Astrocyte (in vitro differentiated cells and primary cell): ENCODE measurements at regions not wholly inside any gene's neighbourhood (a gene's known extent, or its start where the extent isn't known, plus 50 kb on each side); places are given as distances from the start of the nearest gene placed in this dataset.

ENCODE experiments used
- DNase-seq: peaks from one replicate; pipeline ENCODE4 v3.0.0-alpha.2; 2010; ENCODE audit warnings: low read depth
- FAIRE-seq: peaks from 2 replicates; lab custom pipeline; 2011; peaks lifted over from hg19 to GRCh38; lab: Jason Lieb, UNC
- H2AFZ ChIP-seq: 2 replicates; pipeline ENCODE4 v1.6.0; 2012; ENCODE audit warnings: low read depth, low read length, inconsistent platforms
- H3K27ac ChIP-seq: 2 replicates; pipeline ENCODE4 v1.5.1; 2011; ENCODE audit warnings: low read depth, low read length, inconsistent platforms
- H3K27me3 ChIP-seq: 2 replicates; pipeline ENCODE4 v1.6.0; 2011; ENCODE audit warnings: low read length, inconsistent platforms; ENCODE audit not compliant: insufficient read depth
- H3K36me3 ChIP-seq: 2 replicates; pipeline ENCODE4 v1.5.1; 2011; ENCODE audit warnings: low read length, inconsistent platforms; ENCODE audit not compliant: insufficient read depth
- H3K4me1 ChIP-seq: 2 replicates; pipeline ENCODE4 v1.5.1; 2011; ENCODE audit warnings: low read length, inconsistent platforms; ENCODE audit not compliant: insufficient read depth
- H3K4me2 ChIP-seq: 2 replicates; pipeline ENCODE4 v1.6.0; 2012; ENCODE audit warnings: low read length, inconsistent platforms
- H3K4me3 ChIP-seq: 2 replicates; pipeline ENCODE4 v1.5.1; 2011; ENCODE audit warnings: low read depth, mild to moderate bottlenecking, low read length, inconsistent platforms; ENCODE audit not compliant: insufficient read depth
- H3K79me2 ChIP-seq: 2 replicates; pipeline ENCODE4 v1.6.0; 2012; ENCODE audit warnings: mild to moderate bottlenecking, low read length, inconsistent platforms; ENCODE audit not compliant: insufficient read depth
- H3K9ac ChIP-seq: 2 replicates; pipeline ENCODE4 v1.6.0; 2012; ENCODE audit warnings: mild to moderate bottlenecking, low read length, inconsistent platforms
- H3K9me3 ChIP-seq: 2 replicates; pipeline ENCODE4 v1.5.1; 2012; ENCODE audit warnings: low read depth, mild to moderate bottlenecking, low read length, inconsistent platforms; ENCODE audit not compliant: insufficient read depth
- H4K20me1 ChIP-seq: 2 replicates; pipeline ENCODE4 v1.6.0; 2012; ENCODE audit warnings: low read length, inconsistent platforms; ENCODE audit not compliant: insufficient read depth
- H3K27ac Mint-ChIP-seq: one replicate; pipeline ENCODE4 v1.8.0; 2021; ENCODE audit warnings: mild to moderate bottlenecking, mixed read lengths; ENCODE audit not compliant: unreplicated experiment
- H3K27me3 Mint-ChIP-seq: one replicate; pipeline ENCODE4 v1.8.0; 2021; ENCODE audit warnings: low read depth, mixed read lengths; ENCODE audit not compliant: unreplicated experiment
- H3K36me3 Mint-ChIP-seq: one replicate; pipeline ENCODE4 v1.8.0; 2021; ENCODE audit warnings: low read depth, mixed read lengths; ENCODE audit not compliant: unreplicated experiment
- H3K4me1 Mint-ChIP-seq: one replicate; pipeline ENCODE4 v1.8.0; 2021; ENCODE audit warnings: low read depth, mixed read lengths; ENCODE audit not compliant: unreplicated experiment
- H3K4me3 Mint-ChIP-seq: one replicate; pipeline ENCODE4 v1.8.0; 2021; ENCODE audit warnings: mild to moderate bottlenecking, moderate library complexity, mixed read lengths; ENCODE audit not compliant: unreplicated experiment
- H3K9me3 Mint-ChIP-seq: one replicate; pipeline ENCODE4 v1.8.0; 2021; ENCODE audit warnings: mild to moderate bottlenecking, mixed read lengths; ENCODE audit not compliant: unreplicated experiment
- EZH2 ChIP-seq: IDR thresholded peaks from 2 replicates; pipeline ENCODE4 v1.6.1; 2012; ENCODE audit warnings: mild to moderate bottlenecking, low read length, inconsistent platforms; ENCODE audit not compliant: insufficient read depth
- TF ChIP-seq, protein P1 (sequence below): IDR thresholded peaks from 2 replicates; pipeline ENCODE4 v1.5.1; 2011; ENCODE audit warnings: low read depth, mild to moderate bottlenecking, inconsistent platforms, low read length, moderate library complexity; ENCODE audit not compliant: insufficient read depth

DNA sequence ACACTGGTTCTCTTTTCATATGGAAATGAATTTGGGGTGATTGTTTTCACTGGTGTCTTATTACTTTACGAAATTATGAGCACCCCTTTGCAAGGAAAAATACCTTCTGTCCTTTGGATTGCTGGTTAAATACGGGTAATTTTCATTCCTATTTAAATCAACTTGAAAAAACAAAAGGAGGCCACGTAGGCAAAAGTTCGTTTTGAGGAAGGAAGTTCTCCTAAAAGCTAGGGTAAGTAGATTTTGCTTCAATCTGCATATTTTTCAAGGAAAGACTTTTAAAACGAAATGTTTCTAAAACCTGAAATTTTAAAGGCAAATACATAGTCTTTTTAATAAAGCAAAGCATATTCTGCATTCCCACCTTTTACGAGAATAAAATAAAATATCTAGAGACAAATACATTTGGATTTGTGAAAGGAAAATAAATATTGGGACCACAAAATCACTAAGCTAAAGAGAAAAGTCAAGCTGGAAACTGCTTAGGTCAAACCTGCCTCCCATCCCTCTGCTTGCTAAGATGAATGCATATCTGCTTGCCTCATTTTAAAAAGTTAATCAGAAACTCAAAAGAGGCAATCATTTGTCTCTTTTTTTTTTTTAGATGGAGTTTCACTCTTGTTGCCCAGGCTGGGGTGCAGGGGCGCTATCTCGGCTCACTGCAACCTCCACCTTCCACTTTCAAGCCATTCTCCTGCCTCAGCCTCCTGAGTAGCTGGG is 70.9 kb upstream of the ETS2 start:
- FAIRE-seq, result no peak
- Histone ChIP-seq H3K79me2 (no peaks in the 10 kb centered on the region), H3K36me3 (no peaks in the 10 kb centered on the region), H3K4me1 (peaks cover 5% of the 10 kb centered on the region), H3K9me3 (no peaks in the 10 kb centered on the region), H3K27ac (no peak overlapping the region), H3K9ac (peak overlapping the region; percentile 66), H3K27me3 (no peaks in the 10 kb centered on the region), H4K20me1 (no peaks in the 10 kb centered on the region), H3K4me3 (peak overlapping the region; percentile 52), H2AFZ (peak overlapping the region; percentile 80), H3K4me2 (peak overlapping the region; percentile 91)
- Mint-ChIP-seq H3K27ac (peak overlapping the region; percentile 58), H3K27me3 (peaks cover 2% of the 10 kb centered on the region), H3K9me3 (peaks cover 3% of the 10 kb centered on the region), H3K4me1 (peaks cover 14% of the 10 kb centered on the region), H3K36me3 (no peaks in the 10 kb centered on the region), H3K4me3 (peak overlapping the region; percentile 80)
- DNase-seq, result no peak
- TF ChIP-seq, protein P1, sequence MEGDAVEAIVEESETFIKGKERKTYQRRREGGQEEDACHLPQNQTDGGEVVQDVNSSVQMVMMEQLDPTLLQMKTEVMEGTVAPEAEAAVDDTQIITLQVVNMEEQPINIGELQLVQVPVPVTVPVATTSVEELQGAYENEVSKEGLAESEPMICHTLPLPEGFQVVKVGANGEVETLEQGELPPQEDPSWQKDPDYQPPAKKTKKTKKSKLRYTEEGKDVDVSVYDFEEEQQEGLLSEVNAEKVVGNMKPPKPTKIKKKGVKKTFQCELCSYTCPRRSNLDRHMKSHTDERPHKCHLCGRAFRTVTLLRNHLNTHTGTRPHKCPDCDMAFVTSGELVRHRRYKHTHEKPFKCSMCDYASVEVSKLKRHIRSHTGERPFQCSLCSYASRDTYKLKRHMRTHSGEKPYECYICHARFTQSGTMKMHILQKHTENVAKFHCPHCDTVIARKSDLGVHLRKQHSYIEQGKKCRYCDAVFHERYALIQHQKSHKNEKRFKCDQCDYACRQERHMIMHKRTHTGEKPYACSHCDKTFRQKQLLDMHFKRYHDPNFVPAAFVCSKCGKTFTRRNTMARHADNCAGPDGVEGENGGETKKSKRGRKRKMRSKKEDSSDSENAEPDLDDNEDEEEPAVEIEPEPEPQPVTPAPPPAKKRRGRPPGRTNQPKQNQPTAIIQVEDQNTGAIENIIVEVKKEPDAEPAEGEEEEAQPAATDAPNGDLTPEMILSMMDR, result no peak
- TF ChIP-seq EZH2, result no peak

DNA sequence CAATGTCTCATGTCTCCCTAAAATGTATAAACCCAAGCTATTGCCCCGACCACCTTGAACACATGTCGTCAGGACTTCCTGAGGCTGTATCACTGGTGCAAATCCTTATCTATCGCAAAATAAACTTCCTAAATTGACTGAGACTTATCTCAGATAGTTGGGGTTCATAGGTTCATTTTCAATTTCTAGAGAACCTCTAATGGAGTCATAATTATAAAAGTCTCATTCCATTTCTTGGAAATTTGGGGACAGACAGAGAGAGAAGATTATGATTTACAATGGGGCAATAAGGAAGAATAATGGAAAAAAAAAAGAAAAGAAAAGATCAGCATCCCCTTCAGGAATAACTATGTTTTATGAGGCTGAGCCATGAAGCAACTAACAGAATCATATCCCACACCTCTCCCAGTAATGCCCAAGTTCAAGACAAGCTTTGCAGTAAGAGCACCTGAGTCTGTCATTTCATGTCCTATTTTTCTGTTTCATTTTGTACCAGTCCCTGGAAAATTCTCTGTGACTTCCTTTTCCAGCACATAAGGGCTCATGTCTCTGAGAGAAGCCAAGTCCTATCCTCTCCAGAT is 70.0 kb upstream of the ETS2 start:
- TF ChIP-seq, protein P1, result no peak
- no peak for TF ChIP-seq EZH2
- Mint-ChIP-seq H3K27ac (peak overlapping the region; percentile 8), H3K9me3 (peaks cover 3% of the 10 kb centered on the region)

DNA sequence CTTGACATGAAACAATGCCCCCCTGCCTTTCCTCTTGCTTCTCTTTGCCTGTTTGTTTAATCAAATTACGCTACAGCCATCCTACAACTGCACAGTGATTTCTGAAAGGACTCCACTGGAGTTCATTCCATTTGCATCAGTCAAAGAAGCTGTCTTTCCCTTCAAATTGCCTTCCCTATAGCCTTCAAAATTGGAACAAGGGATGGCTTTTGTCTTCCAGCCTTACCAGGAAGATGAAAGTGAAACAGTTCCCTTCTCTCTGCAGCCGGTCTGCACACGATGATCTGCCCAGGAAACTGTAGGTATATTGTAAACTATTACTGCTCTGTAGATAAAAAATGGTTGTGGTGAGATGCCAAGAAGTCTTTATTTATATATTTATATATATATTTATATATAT is 65.6 kb upstream of the ETS2 start:
- Mint-ChIP-seq H3K36me3 (no peaks in the 10 kb centered on the region), H3K27ac (peak overlapping the region; percentile 64), H3K4me1 (peaks cover 16% of the 10 kb centered on the region), H3K9me3 (peaks cover 9% of the 10 kb centered on the region), H3K27me3 (no peaks in the 10 kb centered on the region), H3K4me3 (no peak overlapping the region)
- H3K9me3 ChIP-seq, result no peaks in the 10 kb centered on the region
- H3K27ac ChIP-seq, result no peak overlapping the region
- H3K79me2 ChIP-seq, result no peaks in the 10 kb centered on the region
- no peak for DNase-seq
- FAIRE-seq, result no peak
- TF ChIP-seq EZH2, result no peak
- TF ChIP-seq, protein P1, result no peak
- H3K9ac ChIP-seq, result no peak overlapping the region
- no peaks in the 10 kb centered on the region for H4K20me1 ChIP-seq
- H2AFZ ChIP-seq, result peak overlapping the region; percentile 44
- no peaks in the 10 kb centered on the region for H3K27me3 ChIP-seq
- H3K36me3 ChIP-seq, result no peaks in the 10 kb centered on the region
- no peaks in the 10 kb centered on the region for H3K4me1 ChIP-seq
- H3K4me3 ChIP-seq, result no peak overlapping the region
- H3K4me2 ChIP-seq, result peak overlapping the region; percentile 65

More for the DNA sequence above, 70.0 kb upstream of the ETS2 start:
- H3K36me3 Mint-ChIP-seq, result no peaks in the 10 kb centered on the region
- H3K27ac ChIP-seq, result no peak overlapping the region
- H3K79me2 ChIP-seq, result no peaks in the 10 kb centered on the region
- H4K20me1 ChIP-seq, result no peaks in the 10 kb centered on the region
- H3K4me3 Mint-ChIP-seq, result no peak overlapping the region
- H2AFZ ChIP-seq, result no peak overlapping the region
- H3K9me3 ChIP-seq, result no peaks in the 10 kb centered on the region
- no peak for FAIRE-seq
- DNase-seq, result no peak
- no peak overlapping the region for H3K4me3 ChIP-seq
- H3K4me1 Mint-ChIP-seq, result peaks cover 13% of the 10 kb centered on the region
- peaks cover 5% of the 10 kb centered on the region for H3K4me1 ChIP-seq
- H3K36me3 ChIP-seq, result no peaks in the 10 kb centered on the region
- H3K27me3 Mint-ChIP-seq, result peaks cover 2% of the 10 kb centered on the region
- no peak overlapping the region for H3K9ac ChIP-seq
- no peaks in the 10 kb centered on the region for H3K27me3 ChIP-seq
- no peak overlapping the region for H3K4me2 ChIP-seq
